MM.1S (cell line): ENCODE measurements at regions not wholly inside any gene's neighbourhood (a gene's known extent, or its start where the extent isn't known, plus 50 kb on each side); places are given as distances from the start of the nearest gene placed in this dataset.
"Not testable (repeated sequence)": the region's sequence is repeated elsewhere in the genome, so short reads cannot be mapped to it uniquely, and the experiment has no call there.

ENCODE experiments used
- DNase-seq: peaks from one replicate; pipeline ENCODE4 v3.0.0-alpha.2; 2015
- H2AFZ ChIP-seq: fragments of 300-600 bp; sonication (generic); 2 replicates; pipeline ENCODE4 v1.6.0; 2016; ENCODE audit warnings: antibody characterized with exemption, low read length
- H3F3A ChIP-seq: fragments of 300-600 bp; sonication (generic); 2 replicates; pipeline ENCODE4 v1.6.1; 2016; ENCODE audit warnings: mild to moderate bottlenecking, antibody characterized with exemption, low read length, moderate library complexity, mixed read lengths; ENCODE audit not compliant: insufficient read depth
- H3K27ac ChIP-seq: fragments of 300-600 bp; sonication (generic); 2 replicates; pipeline ENCODE4 v1.5.1; 2016; ENCODE audit warnings: mild to moderate bottlenecking, low read length
- H3K27me3 ChIP-seq: fragments of 300-600 bp; sonication (generic); replicated peaks from 2 replicates; pipeline ENCODE4 v1.6.0; 2016; ENCODE audit warnings: low read length; ENCODE audit not compliant: insufficient read depth
- H3K36me3 ChIP-seq: fragments of 300-600 bp; sonication (generic); replicated peaks from 2 replicates; pipeline ENCODE4 v1.6.1; 2016; ENCODE audit warnings: mild to moderate bottlenecking, low read length, mixed read lengths; ENCODE audit not compliant: insufficient read depth
- H3K4me1 ChIP-seq: fragments of 300-600 bp; sonication (generic); 2 replicates; pipeline ENCODE4 v1.6.1; 2016; ENCODE audit warnings: low read length, mixed read lengths
- H3K4me2 ChIP-seq: fragments of 300-600 bp; sonication (generic); 2 replicates; pipeline ENCODE4 v1.6.0; 2016; ENCODE audit warnings: low read depth, low read length
- H3K4me3 ChIP-seq: fragments of 300-600 bp; sonication (generic); 2 replicates; pipeline ENCODE4 v1.5.1; 2016; ENCODE audit warnings: low read length, mixed read lengths
- H3K79me2 ChIP-seq: fragments of 300-600 bp; sonication (generic); 2 replicates; pipeline ENCODE4 v1.6.1; 2016; ENCODE audit warnings: mixed run types, low read length, mixed read lengths
- H3K9ac ChIP-seq: fragments of 300-600 bp; sonication (generic); 2 replicates; pipeline ENCODE4 v1.6.1; 2016; ENCODE audit warnings: low read length, mixed read lengths
- H3K9me2 ChIP-seq: fragments of 300-600 bp; sonication (generic); replicated peaks from 2 replicates; pipeline ENCODE4 v1.6.1; 2016; ENCODE audit warnings: mild to moderate bottlenecking, low read length, mixed read lengths; ENCODE audit not compliant: insufficient read depth
- H3K9me3 ChIP-seq: fragments of 300-600 bp; sonication (generic); replicated peaks from 2 replicates; pipeline ENCODE4 v1.6.1; 2016; ENCODE audit warnings: mild to moderate bottlenecking, low read length, mixed read lengths; ENCODE audit not compliant: insufficient read depth
- H4K20me1 ChIP-seq: fragments of 300-600 bp; sonication (generic); 2 replicates; pipeline ENCODE4 v1.6.1; 2016; ENCODE audit warnings: mild to moderate bottlenecking, low read length, moderate library complexity, mixed read lengths; ENCODE audit not compliant: insufficient read depth
- CTCF ChIP-seq: fragments of 300-600 bp; sonication (generic); IDR thresholded peaks from 2 replicates; pipeline ENCODE4 v1.5.1; 2016; ENCODE audit warnings: antibody characterized with exemption, low read length, mixed read lengths
- EZH2 ChIP-seq: fragments of 300-600 bp; sonication (generic); optimal IDR thresholded peaks from 2 replicates; pipeline ENCODE3; 2017; ENCODE audit warnings: low read depth, mild to moderate bottlenecking, antibody characterized with exemption, low read length, mixed read lengths
- EZH2phosphoT487 ChIP-seq: fragments of 300-600 bp; sonication (generic); IDR thresholded peaks from 2 replicates; pipeline ENCODE4 v1.6.1; 2018; ENCODE audit warnings: antibody characterized with exemption, low read length

- H3K9me3 ChIP-seq: no peaks in the 10 kb centered on the region
- H3K9me2 ChIP-seq: no peaks in the 10 kb centered on the region
- no peak overlapping the region for H3K4me3 ChIP-seq
- no peak for DNase-seq
- no peaks in the 10 kb centered on the region for H3K27me3 ChIP-seq
- no peaks in the 10 kb centered on the region for H3F3A ChIP-seq
- no peaks in the 10 kb centered on the region for H3K4me1 ChIP-seq
- TF ChIP-seq EZH2: no peak
- TF ChIP-seq CTCF: no peak
- no peak for TF ChIP-seq EZH2phosphoT487
- H2AFZ ChIP-seq: no peak overlapping the region
- H3K36me3 ChIP-seq: no peaks in the 10 kb centered on the region
- no peaks in the 10 kb centered on the region for H4K20me1 ChIP-seq
- no peak overlapping the region for H3K27ac ChIP-seq
- H3K79me2 ChIP-seq: no peaks in the 10 kb centered on the region
- H3K4me2 ChIP-seq: no peak overlapping the region
- H3K9ac ChIP-seq: no peak overlapping the region
Measured at GRCh38 chr9:25752398-25752797, 74.2 kb upstream of the TUSC1 start.

- no peak for DNase-seq
- Histone ChIP-seq H3K36me3 (no peaks in the 10 kb centered on the region), H3K4me3 (no peak overlapping the region), H3K79me2 (no peaks in the 10 kb centered on the region), H3K4me2 (no peak overlapping the region), H4K20me1 (no peaks in the 10 kb centered on the region), H3K27me3 (no peaks in the 10 kb centered on the region), H3K9me2 (no peaks in the 10 kb centered on the region), H2AFZ (no peak overlapping the region), H3K9me3 (no peaks in the 10 kb centered on the region), H3K27ac (no peak overlapping the region), H3K9ac (no peak overlapping the region), H3F3A (no peaks in the 10 kb centered on the region), H3K4me1 (no peaks in the 10 kb centered on the region)
- TF ChIP-seq CTCF: no peak
Measured at GRCh38 chr9:25742256-25742655, 64.0 kb upstream of the TUSC1 start.

GRCh38 chr9:25733336-25733982, 55.2 kb upstream of the TUSC1 start:
- H3K4me1 ChIP-seq: no peaks in the 10 kb centered on the region
- H3K9me3 ChIP-seq: no peaks in the 10 kb centered on the region
- no peak overlapping the region for H2AFZ ChIP-seq
- H3K9me2 ChIP-seq: no peaks in the 10 kb centered on the region
- H4K20me1 ChIP-seq: no peaks in the 10 kb centered on the region
- H3K4me2 ChIP-seq: no peak overlapping the region
- H3K9ac ChIP-seq: no peak overlapping the region
- H3K4me3 ChIP-seq: no peak overlapping the region
- H3F3A ChIP-seq: no peaks in the 10 kb centered on the region
- H3K79me2 ChIP-seq: no peaks in the 10 kb centered on the region
- TF ChIP-seq EZH2 (no peak), EZH2phosphoT487 (no peak)
- DNase-seq: no peak
- H3K27me3 ChIP-seq: no peaks in the 10 kb centered on the region
- H3K36me3 ChIP-seq: no peaks in the 10 kb centered on the region
- no peak overlapping the region for H3K27ac ChIP-seq

GRCh38 chr9:25731895-25732794, 53.9 kb upstream of the TUSC1 start:
- not testable (repeated sequence) for H3K27ac ChIP-seq

More at GRCh38 chr9:25731895-25732794, 53.9 kb upstream of the TUSC1 start:
- not testable (repeated sequence) for H3K9ac ChIP-seq, H3K4me3 ChIP-seq, H3K9me3 ChIP-seq, H3K36me3 ChIP-seq, H3K4me2 ChIP-seq, H3K79me2 ChIP-seq, H3K9me2 ChIP-seq, H3K4me1 ChIP-seq, H2AFZ ChIP-seq, DNase-seq, H4K20me1 ChIP-seq, H3K27me3 ChIP-seq, H3F3A ChIP-seq
